ENCODE measurements at regions not wholly inside any gene's neighbourhood (a gene's known extent, or its start where the extent isn't known, plus 50 kb on each side); places are given as distances from the start of the nearest gene placed in this dataset.

DNA sequence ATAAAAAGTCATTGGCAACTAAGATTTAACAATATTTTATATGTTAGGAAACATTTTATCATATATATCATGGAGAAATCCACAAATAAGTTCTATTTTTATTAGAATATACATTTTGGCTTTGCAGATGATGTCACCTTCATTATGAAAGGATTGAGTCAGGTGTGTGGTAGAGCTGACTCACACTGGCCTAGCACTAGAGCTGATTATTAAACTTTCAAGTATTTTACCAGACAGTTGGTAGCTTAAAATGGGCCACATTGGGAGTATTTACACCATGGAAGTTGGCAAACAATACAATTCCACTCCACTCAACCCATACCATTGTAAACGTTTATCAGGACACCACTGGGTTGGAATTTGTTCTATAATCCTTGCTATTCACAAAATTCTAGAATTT lies 1036.6 kb downstream of the TRHDE start:
- Histone ChIP-seq H3K27ac (ENCODE audit: low read length) (no peak overlapping the region), H4K20me1 (ENCODE audit: insufficient read depth, low read length) (no peaks in the 10 kb centered on the region), H3K4me1 (ENCODE audit: low read length) (no peaks in the 10 kb centered on the region), H3K79me2 (ENCODE audit: low read length) (no peaks in the 10 kb centered on the region), H3K4me2 (ENCODE audit: low read depth, low read length) (no peak overlapping the region), H3K4me3 (ENCODE audit: low read length) (no peak overlapping the region), H3F3A (ENCODE audit: insufficient read depth, low read length) (no peaks in the 10 kb centered on the region), H3K27me3 (replicated peaks; ENCODE audit: insufficient read depth, low read length) (no peaks in the 10 kb centered on the region), H3K9me3 (replicated peaks; ENCODE audit: insufficient read depth, low read length) (no peaks in the 10 kb centered on the region), H3K36me3 (replicated peaks; ENCODE audit: insufficient read depth, low read length) (no peaks in the 10 kb centered on the region), H2AFZ (ENCODE audit: low read length) (no peak overlapping the region), H3K9me2 (replicated peaks; ENCODE audit: insufficient read depth, low read length) (no peaks in the 10 kb centered on the region), H3K9ac (ENCODE audit: low read length) (no peak overlapping the region)
- no peak for DNase-seq
- TF ChIP-seq EZH2phosphoT487 (IDR thresholded peaks at IDR 0.05; ENCODE audit: low read length) (no peak), EZH2 (optimal IDR thresholded peaks at IDR 0.05; ENCODE audit: low read depth, low read length) (no peak)
- TF ChIP-seq, protein P1, sequence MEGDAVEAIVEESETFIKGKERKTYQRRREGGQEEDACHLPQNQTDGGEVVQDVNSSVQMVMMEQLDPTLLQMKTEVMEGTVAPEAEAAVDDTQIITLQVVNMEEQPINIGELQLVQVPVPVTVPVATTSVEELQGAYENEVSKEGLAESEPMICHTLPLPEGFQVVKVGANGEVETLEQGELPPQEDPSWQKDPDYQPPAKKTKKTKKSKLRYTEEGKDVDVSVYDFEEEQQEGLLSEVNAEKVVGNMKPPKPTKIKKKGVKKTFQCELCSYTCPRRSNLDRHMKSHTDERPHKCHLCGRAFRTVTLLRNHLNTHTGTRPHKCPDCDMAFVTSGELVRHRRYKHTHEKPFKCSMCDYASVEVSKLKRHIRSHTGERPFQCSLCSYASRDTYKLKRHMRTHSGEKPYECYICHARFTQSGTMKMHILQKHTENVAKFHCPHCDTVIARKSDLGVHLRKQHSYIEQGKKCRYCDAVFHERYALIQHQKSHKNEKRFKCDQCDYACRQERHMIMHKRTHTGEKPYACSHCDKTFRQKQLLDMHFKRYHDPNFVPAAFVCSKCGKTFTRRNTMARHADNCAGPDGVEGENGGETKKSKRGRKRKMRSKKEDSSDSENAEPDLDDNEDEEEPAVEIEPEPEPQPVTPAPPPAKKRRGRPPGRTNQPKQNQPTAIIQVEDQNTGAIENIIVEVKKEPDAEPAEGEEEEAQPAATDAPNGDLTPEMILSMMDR (IDR thresholded peaks at IDR 0.05; ENCODE audit: low read length): no peak

DNA sequence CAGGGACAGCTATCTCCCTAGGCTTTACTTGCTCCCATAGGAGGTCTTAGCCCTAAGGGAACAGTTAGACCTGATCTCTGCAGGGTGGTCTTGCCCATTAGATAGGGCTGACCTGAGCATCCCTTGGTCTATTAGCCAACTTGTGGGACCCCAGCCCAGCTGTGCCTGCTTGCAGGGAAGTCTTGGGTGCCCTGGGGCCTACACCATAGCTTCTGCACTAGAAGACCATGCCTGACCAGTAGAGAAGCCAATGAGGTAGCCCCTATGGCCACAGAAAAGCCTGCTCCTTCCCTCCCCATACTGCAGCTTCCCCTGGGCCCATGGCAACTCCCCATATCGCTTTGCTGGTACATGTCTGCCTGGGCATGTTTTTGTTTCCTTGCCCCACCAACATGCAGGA lies 1049.1 kb downstream of the TRHDE start:
- no peaks in the 10 kb centered on the region for H3K9me3 ChIP-seq (replicated peaks; ENCODE audit: insufficient read depth, low read length)
- TF ChIP-seq EZH2 (optimal IDR thresholded peaks at IDR 0.05; ENCODE audit: low read depth, low read length): no peak
- TF ChIP-seq, protein P1 (IDR thresholded peaks at IDR 0.05; ENCODE audit: low read length): no peak
- TF ChIP-seq EZH2phosphoT487 (IDR thresholded peaks at IDR 0.05; ENCODE audit: low read length): no peak
- H3K9ac ChIP-seq (ENCODE audit: low read length): no peak overlapping the region

DNA sequence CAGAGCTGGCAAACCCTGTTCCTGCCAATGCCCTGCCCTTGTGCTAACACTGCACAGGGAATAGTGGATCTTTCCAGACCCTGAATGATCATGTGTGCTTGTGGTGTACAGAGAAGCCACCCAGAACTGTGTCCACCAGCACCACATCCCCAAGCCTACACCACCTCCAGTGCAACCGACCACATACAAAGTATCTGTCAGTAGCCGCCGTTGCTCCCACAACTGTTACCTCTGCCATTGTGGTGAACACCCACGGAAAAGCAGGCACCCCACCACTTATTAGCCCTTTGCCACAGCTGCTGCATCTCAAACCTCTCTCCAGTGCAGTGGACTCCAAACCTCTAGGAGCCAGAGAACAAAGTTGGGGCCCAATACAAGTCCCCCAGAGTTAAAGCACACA lies 1049.6 kb downstream of the TRHDE start:
- no peaks in the 10 kb centered on the region for H3K9me3 ChIP-seq (replicated peaks; ENCODE audit: insufficient read depth, low read length)

More for the DNA sequence above, 1049.1 kb downstream of the TRHDE start:
- H3K4me3 ChIP-seq (ENCODE audit: low read length): no peak overlapping the region
- no peak for DNase-seq
- H4K20me1 ChIP-seq (ENCODE audit: insufficient read depth, low read length): no peaks in the 10 kb centered on the region
- H3K36me3 ChIP-seq (replicated peaks; ENCODE audit: insufficient read depth, low read length): no peaks in the 10 kb centered on the region
- H3K27me3 ChIP-seq (replicated peaks; ENCODE audit: insufficient read depth, low read length): no peaks in the 10 kb centered on the region
- no peaks in the 10 kb centered on the region for H3K4me1 ChIP-seq (ENCODE audit: low read length)
- H2AFZ ChIP-seq (ENCODE audit: low read length): no peak overlapping the region
- no peak overlapping the region for H3K27ac ChIP-seq (ENCODE audit: low read length)
- H3F3A ChIP-seq (ENCODE audit: insufficient read depth, low read length): no peaks in the 10 kb centered on the region
- H3K79me2 ChIP-seq (ENCODE audit: low read length): no peaks in the 10 kb centered on the region
- H3K4me2 ChIP-seq (ENCODE audit: low read depth, low read length): no peak overlapping the region
- no peaks in the 10 kb centered on the region for H3K9me2 ChIP-seq (replicated peaks; ENCODE audit: insufficient read depth, low read length)

More for the DNA sequence above, 1049.6 kb downstream of the TRHDE start:
- H4K20me1 ChIP-seq (ENCODE audit: insufficient read depth, low read length): no peaks in the 10 kb centered on the region
- no peaks in the 10 kb centered on the region for H3K27me3 ChIP-seq (replicated peaks; ENCODE audit: insufficient read depth, low read length)
- H3K4me1 ChIP-seq (ENCODE audit: low read length): no peaks in the 10 kb centered on the region
- no peaks in the 10 kb centered on the region for H3K9me2 ChIP-seq (replicated peaks; ENCODE audit: insufficient read depth, low read length)
- no peak overlapping the region for H2AFZ ChIP-seq (ENCODE audit: low read length)
- no peaks in the 10 kb centered on the region for H3K79me2 ChIP-seq (ENCODE audit: low read length)
- no peak for DNase-seq
- H3K36me3 ChIP-seq (replicated peaks; ENCODE audit: insufficient read depth, low read length): no peaks in the 10 kb centered on the region
- H3F3A ChIP-seq (ENCODE audit: insufficient read depth, low read length): no peaks in the 10 kb centered on the region
- no peak overlapping the region for H3K9ac ChIP-seq (ENCODE audit: low read length)
- no peak overlapping the region for H3K4me2 ChIP-seq (ENCODE audit: low read depth, low read length)
- H3K4me3 ChIP-seq (ENCODE audit: low read length): no peak overlapping the region
- H3K27ac ChIP-seq (ENCODE audit: low read length): no peak overlapping the region
- TF ChIP-seq, protein P1 (IDR thresholded peaks at IDR 0.05; ENCODE audit: low read length): no peak

All from MM.1S (cell line).